Activated T-cell treated with anti-CD3 and anti-CD28 coated beads, Interleukin-2, amount 50 U/mL, for 72 hours (primary cell): ENCODE measurements at regions not wholly inside any gene's neighbourhood (a gene's known extent, or its start where the extent isn't known, plus 50 kb on each side); places are given as distances from the start of the nearest gene placed in this dataset.

Source experiments
- ATAC-seq, 2 donors: fragments of 150-1000 bp; cut with Tn5 transposase; replicated peaks in 1 of 2; 2 replicates each; pipeline ENCODE4 v1.10.0; 2021; ENCODE audit warnings: moderate library complexity in 2 of 2, mild to moderate bottlenecking in 1 of 2
- DNase-seq, 2 donors: peaks; one replicate each; pipeline ENCODE4 v3.0.0; 2021 to 2022; ENCODE audit warnings: mixed read lengths in 1 of 2
- H3K27ac Mint-ChIP-seq: one replicate; pipeline ENCODE4 v1.8.0; 2022; ENCODE audit warnings: mild to moderate bottlenecking, moderate library complexity, mixed read lengths
- H3K27me3 Mint-ChIP-seq: one replicate; pipeline ENCODE4 v1.8.0; 2022; ENCODE audit warnings: low read depth, mixed read lengths
- H3K36me3 Mint-ChIP-seq, 2 donors: one replicate each; pipeline ENCODE4 v1.8.0; 2022; ENCODE audit warnings: mixed read lengths in 2 of 2, mild to moderate bottlenecking in 1 of 2; ENCODE audit not compliant: insufficient read depth in 2 of 2
- H3K4me1 Mint-ChIP-seq: one replicate; pipeline ENCODE4 v1.8.0; 2022; ENCODE audit warnings: low read depth, mixed read lengths
- H3K4me3 Mint-ChIP-seq, 2 donors: one replicate each; pipeline ENCODE4 v1.8.0; 2022; ENCODE audit warnings: mild to moderate bottlenecking in 2 of 2, mixed read lengths in 2 of 2, moderate library complexity in 2 of 2
- H3K9me3 Mint-ChIP-seq, 2 donors: one replicate each; pipeline ENCODE4 v1.8.0; 2022; ENCODE audit warnings: mixed read lengths in 2 of 2

- Mint-ChIP-seq H3K27ac (no peak overlapping the region), H3K4me1 (no peaks in the 10 kb centered on the region), H3K4me3 (no peak overlapping the region), H3K9me3 (peaks cover 0 to 4% of the 10 kb centered on the region in 2 donors), H3K27me3 (no peaks in the 10 kb centered on the region), H3K36me3 (no peaks in the 10 kb centered on the region)
- DNase-seq, result no peak
- no peak for ATAC-seq
Measured at GRCh38 chr18:56221195-56222065, 417.0 kb downstream of the TXNL1 start.

GRCh38 chr18:56217406-56217805 is 421.0 kb downstream of the TXNL1 start:
- no peak overlapping the region for H3K4me3 Mint-ChIP-seq
- ATAC-seq (no peak), DNase-seq (no peak)
- H3K27me3 Mint-ChIP-seq, result no peaks in the 10 kb centered on the region
- no peak overlapping the region for H3K27ac Mint-ChIP-seq
- no peaks in the 10 kb centered on the region for H3K36me3 Mint-ChIP-seq
- H3K9me3 Mint-ChIP-seq, result peaks cover 0 to 6% of the 10 kb centered on the region in 2 donors
- H3K4me1 Mint-ChIP-seq, result no peaks in the 10 kb centered on the region

- DNase-seq, result no peak
- Mint-ChIP-seq H3K27me3 (no peaks in the 10 kb centered on the region), H3K27ac (no peak overlapping the region)
Measured at GRCh38 chr18:56214706-56215105, 423.7 kb downstream of the TXNL1 start.

GRCh38 chr18:56210520-56210919 is 427.9 kb downstream of the TXNL1 start:
- Mint-ChIP-seq H3K36me3 (no peaks in the 10 kb centered on the region), H3K9me3 (peaks cover 0 to 3% of the 10 kb centered on the region in 2 donors), H3K4me1 (no peaks in the 10 kb centered on the region), H3K4me3 (no peak overlapping the region), H3K27ac (no peak overlapping the region), H3K27me3 (no peaks in the 10 kb centered on the region)
- DNase-seq (no peak), ATAC-seq (no peak)

More at GRCh38 chr18:56214706-56215105, 423.7 kb downstream of the TXNL1 start:
- H3K4me3 Mint-ChIP-seq, result no peak overlapping the region
- peaks cover 0 to 6% of the 10 kb centered on the region in 2 donors for H3K9me3 Mint-ChIP-seq
- H3K36me3 Mint-ChIP-seq, result no peaks in the 10 kb centered on the region
- H3K4me1 Mint-ChIP-seq, result no peaks in the 10 kb centered on the region
- no peak for ATAC-seq

DNA sequence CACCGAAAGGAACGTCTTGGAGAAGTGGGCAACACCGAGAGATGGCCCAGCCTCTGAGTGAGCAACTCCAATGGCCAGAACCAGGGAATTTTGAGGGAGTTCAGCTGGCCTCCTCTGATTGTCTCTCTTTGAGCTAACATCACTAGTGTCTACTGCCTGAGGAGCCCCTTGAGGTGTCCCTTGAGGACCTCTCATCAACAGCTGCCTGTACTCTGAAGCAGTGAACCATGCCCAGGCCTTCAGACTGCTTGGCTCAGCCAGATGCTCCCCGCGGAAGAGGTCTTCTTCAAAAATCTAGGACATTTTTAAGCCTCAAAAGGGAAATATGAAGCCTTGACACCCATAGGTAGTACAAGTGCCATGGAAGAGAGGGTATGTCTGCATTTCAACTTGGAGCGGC is 430.4 kb downstream of the TXNL1 start:
- Mint-ChIP-seq H3K4me3 (no peak overlapping the region), H3K27ac (no peak overlapping the region), H3K36me3 (peaks cover 0 to 3% of the 10 kb centered on the region in 2 donors), H3K9me3 (peaks cover 5 to 11% of the 10 kb centered on the region in 2 donors), H3K27me3 (no peaks in the 10 kb centered on the region), H3K4me1 (no peaks in the 10 kb centered on the region)
- ATAC-seq (no peak), DNase-seq (no peak)

DNA sequence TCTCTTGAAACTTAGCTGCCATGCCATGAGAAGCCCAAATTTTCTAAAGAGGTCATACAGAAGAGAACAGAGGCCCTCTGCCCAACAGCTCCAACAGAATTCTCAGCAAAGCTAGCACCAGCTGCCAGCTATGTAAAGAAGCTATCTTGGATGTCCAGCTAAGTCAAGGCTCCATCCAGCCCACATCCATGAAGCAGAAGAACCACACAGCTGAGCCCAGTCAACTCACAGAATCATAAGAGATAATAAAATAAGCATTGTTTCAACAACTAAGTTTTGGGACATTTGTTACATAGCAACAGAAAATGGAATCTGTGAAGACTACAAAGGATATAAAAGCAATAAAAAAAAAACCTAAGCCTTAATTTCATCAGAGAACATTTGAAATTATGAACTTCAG is 434.3 kb downstream of the TXNL1 start:
- H3K27me3 Mint-ChIP-seq, result no peaks in the 10 kb centered on the region
- H3K9me3 Mint-ChIP-seq, result peaks cover 5 to 11% of the 10 kb centered on the region in 2 donors
- no peaks in the 10 kb centered on the region for H3K4me1 Mint-ChIP-seq
- no peak overlapping the region for H3K4me3 Mint-ChIP-seq
- H3K27ac Mint-ChIP-seq, result no peak overlapping the region
- no peak for DNase-seq
- peaks cover 0 to 3% of the 10 kb centered on the region in 2 donors for H3K36me3 Mint-ChIP-seq
- ATAC-seq, result no peak

DNA sequence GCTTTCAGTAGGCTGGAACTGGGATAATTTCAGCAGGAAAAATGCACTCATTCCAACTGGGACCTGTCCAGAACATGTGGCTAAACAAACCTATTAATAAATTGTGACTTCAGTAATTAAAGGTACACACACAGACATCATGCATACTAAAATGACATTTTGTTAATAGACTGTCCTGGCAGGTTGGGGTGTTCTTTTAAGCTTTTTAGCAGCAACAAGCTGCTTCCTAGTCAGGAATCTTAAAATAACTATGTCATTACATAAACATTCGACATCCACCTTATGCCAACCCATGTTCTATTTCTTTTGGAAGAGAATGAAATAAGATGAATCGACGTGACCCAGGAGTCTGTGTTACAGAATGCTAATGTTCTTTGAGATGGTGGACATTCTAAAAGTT is 435.7 kb downstream of the TXNL1 start:
- H3K9me3 Mint-ChIP-seq, result peaks cover 5 to 11% of the 10 kb centered on the region in 2 donors
- DNase-seq (no peak), ATAC-seq (no peak)
- no peaks in the 10 kb centered on the region for H3K27me3 Mint-ChIP-seq
- H3K4me1 Mint-ChIP-seq, result no peaks in the 10 kb centered on the region
- H3K27ac Mint-ChIP-seq, result no peak overlapping the region
- no peak overlapping the region for H3K4me3 Mint-ChIP-seq
- H3K36me3 Mint-ChIP-seq, result peaks cover 0 to 3% of the 10 kb centered on the region in 2 donors

DNA sequence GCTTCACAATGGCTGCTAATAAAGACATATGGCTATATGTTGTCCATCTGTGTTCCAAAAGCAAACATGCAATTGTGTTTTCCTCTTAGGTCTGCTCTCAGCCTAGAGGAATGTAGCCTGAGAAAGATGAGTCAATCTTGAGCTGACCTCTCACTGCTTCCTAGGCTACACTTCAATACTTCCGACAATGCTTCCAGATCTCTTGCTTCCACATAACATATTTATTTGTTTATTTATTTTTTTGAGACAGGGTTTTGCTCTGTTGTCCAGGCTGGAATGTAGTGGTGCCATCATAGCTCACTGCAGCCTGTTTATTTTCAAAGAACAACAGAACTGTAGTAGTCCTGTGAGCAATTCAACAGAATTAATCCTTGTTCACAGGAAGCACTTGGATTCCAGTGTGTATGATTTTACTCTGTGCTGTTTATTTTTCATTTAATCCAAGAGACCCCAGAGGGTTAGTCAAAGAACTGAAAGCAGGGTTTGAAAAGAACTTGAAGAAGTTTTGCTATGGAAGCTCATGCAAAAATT is 437.9 kb downstream of the TXNL1 start:
- peaks cover 0 to 3% of the 10 kb centered on the region in 2 donors for H3K36me3 Mint-ChIP-seq
- DNase-seq (no peak), ATAC-seq (no peak)
- H3K27ac Mint-ChIP-seq, result no peak overlapping the region
- H3K4me1 Mint-ChIP-seq, result no peaks in the 10 kb centered on the region
- H3K27me3 Mint-ChIP-seq, result no peaks in the 10 kb centered on the region
- peaks cover 5 to 11% of the 10 kb centered on the region in 2 donors for H3K9me3 Mint-ChIP-seq
- no peak overlapping the region for H3K4me3 Mint-ChIP-seq

- DNase-seq (no peak), ATAC-seq (no peak)
- Mint-ChIP-seq H3K9me3 (peaks cover 5 to 8% of the 10 kb centered on the region in 2 donors), H3K4me1 (no peaks in the 10 kb centered on the region), H3K27ac (no peak overlapping the region), H3K27me3 (no peaks in the 10 kb centered on the region), H3K36me3 (peaks cover 0 to 3% of the 10 kb centered on the region in 2 donors), H3K4me3 (no peak overlapping the region)
Measured at GRCh38 chr18:56199580-56200330, 438.6 kb downstream of the TXNL1 start.

- no peaks in the 10 kb centered on the region for H3K27me3 Mint-ChIP-seq
- ATAC-seq (no peak), DNase-seq (no peak)
- H3K4me1 Mint-ChIP-seq, result no peaks in the 10 kb centered on the region
- no peak overlapping the region for H3K27ac Mint-ChIP-seq
- peaks cover 0 to 2% of the 10 kb centered on the region in 2 donors for H3K9me3 Mint-ChIP-seq
- no peak overlapping the region for H3K4me3 Mint-ChIP-seq
- no peaks in the 10 kb centered on the region for H3K36me3 Mint-ChIP-seq
Measured at GRCh38 chr18:56197241-56197859, 441.0 kb downstream of the TXNL1 start.

- H3K4me3 Mint-ChIP-seq, result no peak overlapping the region
- peaks cover under 1 to 2% of the 10 kb centered on the region in 2 donors for H3K9me3 Mint-ChIP-seq
- H3K36me3 Mint-ChIP-seq, result no peaks in the 10 kb centered on the region
- DNase-seq (no peak), ATAC-seq (no peak)
- H3K27ac Mint-ChIP-seq, result no peak overlapping the region
- H3K4me1 Mint-ChIP-seq, result no peaks in the 10 kb centered on the region
- no peaks in the 10 kb centered on the region for H3K27me3 Mint-ChIP-seq
Measured at GRCh38 chr18:56196495-56197225, 441.7 kb downstream of the TXNL1 start.

- no peak for DNase-seq
- Mint-ChIP-seq H3K9me3 (peaks cover 1 to 2% of the 10 kb centered on the region in 2 donors), H3K36me3 (no peaks in the 10 kb centered on the region)
Measured at GRCh38 chr18:56191334-56191733, 447.1 kb downstream of the TXNL1 start.

More at GRCh38 chr18:56191334-56191733, 447.1 kb downstream of the TXNL1 start:
- no peak overlapping the region for H3K4me3 Mint-ChIP-seq
- ATAC-seq, result no peak
- no peak overlapping the region for H3K27ac Mint-ChIP-seq
- H3K4me1 Mint-ChIP-seq, result no peaks in the 10 kb centered on the region
- H3K27me3 Mint-ChIP-seq, result no peaks in the 10 kb centered on the region
